ENCODE measurements at regions not wholly inside any gene's neighbourhood (a gene's known extent, or its start where the extent isn't known, plus 50 kb on each side); places are given as distances from the start of the nearest gene placed in this dataset.

GRCh38 chr9:4921449-4921848 lies 63.6 kb upstream of the JAK2 start:
- Histone ChIP-seq H3K27ac (no peak overlapping the region), H3K4me2 (no peak overlapping the region), H3K27me3 (ENCODE audit: insufficient read depth, low read depth) (no peaks in the 10 kb centered on the region), H2AFZ (ENCODE audit: low read depth) (no peak overlapping the region), H3K4me3 (IDR thresholded peaks at IDR 0.05; ENCODE audit: insufficient read depth, low read depth, low read length) (no peak overlapping the region), H3K4me1 (ENCODE audit: low read depth, poor library complexity, severe bottlenecking) (no peaks in the 10 kb centered on the region), H3K9ac (no peak overlapping the region), H4K20me1 (ENCODE audit: insufficient read depth) (no peaks in the 10 kb centered on the region), H3K36me3 (ENCODE audit: insufficient read depth) (no peaks in the 10 kb centered on the region), H3K79me2 (ENCODE audit: insufficient read depth, low read depth) (no peaks in the 10 kb centered on the region)
- no peak for TF ChIP-seq CTCF (conservative IDR thresholded peaks at IDR 0.05; ENCODE audit: low read depth, low read length)

- Histone ChIP-seq H3K4me1 (ENCODE audit: low read depth, poor library complexity, severe bottlenecking) (no peaks in the 10 kb centered on the region), H3K27ac (no peak overlapping the region), H3K36me3 (ENCODE audit: insufficient read depth) (no peaks in the 10 kb centered on the region), H2AFZ (ENCODE audit: low read depth) (no peak overlapping the region), H3K27me3 (ENCODE audit: insufficient read depth, low read depth) (no peaks in the 10 kb centered on the region), H3K79me2 (ENCODE audit: insufficient read depth, low read depth) (no peaks in the 10 kb centered on the region), H3K9ac (no peak overlapping the region), H3K4me3 (IDR thresholded peaks at IDR 0.05; ENCODE audit: insufficient read depth, low read depth, low read length) (no peak overlapping the region), H4K20me1 (ENCODE audit: insufficient read depth) (no peaks in the 10 kb centered on the region), H3K4me2 (no peak overlapping the region)
- TF ChIP-seq CTCF (conservative IDR thresholded peaks at IDR 0.05; ENCODE audit: low read depth, low read length) = no peak
These were observed 63.0 kb upstream of the JAK2 start for GRCh38 chr9:4922101-4922500.

- Histone ChIP-seq H3K27me3 (ENCODE audit: insufficient read depth, low read depth) (no peaks in the 10 kb centered on the region), H2AFZ (ENCODE audit: low read depth) (no peak overlapping the region), H3K4me2 (no peak overlapping the region), H4K20me1 (ENCODE audit: insufficient read depth) (no peaks in the 10 kb centered on the region), H3K27ac (no peak overlapping the region), H3K4me3 (IDR thresholded peaks at IDR 0.05; ENCODE audit: insufficient read depth, low read depth, low read length) (no peak overlapping the region), H3K36me3 (ENCODE audit: insufficient read depth) (no peaks in the 10 kb centered on the region), H3K4me1 (ENCODE audit: low read depth, poor library complexity, severe bottlenecking) (no peaks in the 10 kb centered on the region), H3K79me2 (ENCODE audit: insufficient read depth, low read depth) (no peaks in the 10 kb centered on the region), H3K9ac (no peak overlapping the region)
- no peak for TF ChIP-seq CTCF (conservative IDR thresholded peaks at IDR 0.05; ENCODE audit: low read depth, low read length)
These were observed 62.3 kb upstream of the JAK2 start for GRCh38 chr9:4922730-4923129.

- Histone ChIP-seq H3K27me3 (ENCODE audit: insufficient read depth, low read depth) (no peaks in the 10 kb centered on the region), H3K4me1 (ENCODE audit: low read depth, poor library complexity, severe bottlenecking) (no peaks in the 10 kb centered on the region), H3K79me2 (ENCODE audit: insufficient read depth, low read depth) (no peaks in the 10 kb centered on the region), H4K20me1 (ENCODE audit: insufficient read depth) (no peaks in the 10 kb centered on the region), H3K4me3 (IDR thresholded peaks at IDR 0.05; ENCODE audit: insufficient read depth, low read depth, low read length) (no peak overlapping the region), H3K9ac (no peak overlapping the region), H2AFZ (ENCODE audit: low read depth) (no peak overlapping the region), H3K36me3 (ENCODE audit: insufficient read depth) (no peaks in the 10 kb centered on the region), H3K27ac (no peak overlapping the region), H3K4me2 (no peak overlapping the region)
- no peak for TF ChIP-seq CTCF (conservative IDR thresholded peaks at IDR 0.05; ENCODE audit: low read depth, low read length)
These were observed 61.9 kb upstream of the JAK2 start for GRCh38 chr9:4923141-4923540.

Measured in KMS-11 (cell line).